Epithelial cell of esophagus (primary cell): ENCODE measurements at regions not wholly inside any gene's neighbourhood (a gene's known extent, or its start where the extent isn't known, plus 50 kb on each side); places are given as distances from the start of the nearest gene placed in this dataset.

Experiments used
- DNase-seq: peaks from one replicate; pipeline ENCODE4 v3.0.0; 2010; ENCODE audit warnings: low read depth
- H3K4me3 ChIP-seq: 2 replicates; pipeline ENCODE4 v1.5.1; 2011; ENCODE audit warnings: mild to moderate bottlenecking, low read length, control low read depth
- TF ChIP-seq, protein P1 (sequence below): IDR thresholded peaks from 2 replicates; pipeline ENCODE4 v1.5.1; 2011; ENCODE audit warnings: low read depth, mild to moderate bottlenecking, low read length, control low read depth, inconsistent platforms; ENCODE audit not compliant: insufficient read depth; ENCODE audit errors: missing control alignments

DNA sequence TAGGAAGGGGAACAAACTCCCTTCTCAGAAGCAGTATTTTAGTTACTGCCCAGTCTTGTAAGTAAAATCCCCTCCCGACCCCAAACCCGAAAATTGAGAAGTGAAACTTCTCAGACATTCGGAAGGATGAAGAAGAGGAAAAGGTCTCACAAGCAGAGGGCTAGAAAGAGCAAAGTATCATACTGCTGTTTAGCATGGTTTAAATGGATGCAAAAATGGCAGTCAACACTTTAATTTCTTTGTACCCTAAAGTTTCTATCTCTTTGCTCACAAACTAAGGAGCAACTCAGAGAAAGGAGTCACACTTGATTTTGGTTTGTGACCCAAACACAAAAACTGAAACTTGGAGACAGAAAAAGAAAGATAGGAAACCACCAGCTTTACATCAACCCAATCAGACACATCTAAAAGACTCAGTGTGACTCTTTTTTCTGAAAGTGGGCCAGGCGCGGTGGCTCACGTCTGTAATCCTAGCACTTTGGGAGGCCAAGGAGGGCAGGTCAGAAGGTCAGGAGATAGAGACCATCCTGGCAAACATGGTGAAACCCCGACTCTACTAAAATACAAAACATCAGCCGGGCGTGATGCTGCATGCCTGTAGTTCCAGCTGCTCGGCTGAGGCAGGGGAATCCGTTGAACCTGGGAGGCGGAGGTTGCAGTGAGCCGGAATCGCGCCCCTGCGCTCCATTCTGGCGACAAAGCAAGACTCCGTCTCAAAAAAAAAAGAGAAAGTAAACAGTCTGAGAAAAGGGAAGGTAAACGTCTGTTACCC, 63.2 kb upstream of the ATP11B start:
- peak; percentile 21 for DNase-seq
- TF ChIP-seq, protein P1, sequence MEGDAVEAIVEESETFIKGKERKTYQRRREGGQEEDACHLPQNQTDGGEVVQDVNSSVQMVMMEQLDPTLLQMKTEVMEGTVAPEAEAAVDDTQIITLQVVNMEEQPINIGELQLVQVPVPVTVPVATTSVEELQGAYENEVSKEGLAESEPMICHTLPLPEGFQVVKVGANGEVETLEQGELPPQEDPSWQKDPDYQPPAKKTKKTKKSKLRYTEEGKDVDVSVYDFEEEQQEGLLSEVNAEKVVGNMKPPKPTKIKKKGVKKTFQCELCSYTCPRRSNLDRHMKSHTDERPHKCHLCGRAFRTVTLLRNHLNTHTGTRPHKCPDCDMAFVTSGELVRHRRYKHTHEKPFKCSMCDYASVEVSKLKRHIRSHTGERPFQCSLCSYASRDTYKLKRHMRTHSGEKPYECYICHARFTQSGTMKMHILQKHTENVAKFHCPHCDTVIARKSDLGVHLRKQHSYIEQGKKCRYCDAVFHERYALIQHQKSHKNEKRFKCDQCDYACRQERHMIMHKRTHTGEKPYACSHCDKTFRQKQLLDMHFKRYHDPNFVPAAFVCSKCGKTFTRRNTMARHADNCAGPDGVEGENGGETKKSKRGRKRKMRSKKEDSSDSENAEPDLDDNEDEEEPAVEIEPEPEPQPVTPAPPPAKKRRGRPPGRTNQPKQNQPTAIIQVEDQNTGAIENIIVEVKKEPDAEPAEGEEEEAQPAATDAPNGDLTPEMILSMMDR = no peak
- no peak overlapping the region for H3K4me3 ChIP-seq

DNA sequence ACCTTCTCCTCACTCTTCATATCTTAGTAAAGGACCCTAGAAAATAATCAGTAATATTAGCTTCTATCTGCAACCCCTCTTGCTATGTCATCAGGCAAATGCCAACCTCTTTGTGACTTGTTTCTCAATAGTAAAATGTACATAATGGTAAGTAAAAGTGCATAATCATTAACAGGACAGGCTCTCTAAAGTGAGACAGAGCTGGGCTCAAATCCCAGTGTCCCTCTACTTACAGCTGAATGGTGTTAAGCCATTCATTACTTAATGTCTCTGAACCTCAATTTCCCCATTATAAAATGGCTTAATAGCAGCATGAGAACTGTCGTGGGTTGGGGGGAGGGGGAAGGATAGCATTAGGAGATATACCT, 62.6 kb upstream of the ATP11B start:
- DNase-seq = no peak
- no peak overlapping the region for H3K4me3 ChIP-seq
- TF ChIP-seq, protein P1 = no peak

DNA sequence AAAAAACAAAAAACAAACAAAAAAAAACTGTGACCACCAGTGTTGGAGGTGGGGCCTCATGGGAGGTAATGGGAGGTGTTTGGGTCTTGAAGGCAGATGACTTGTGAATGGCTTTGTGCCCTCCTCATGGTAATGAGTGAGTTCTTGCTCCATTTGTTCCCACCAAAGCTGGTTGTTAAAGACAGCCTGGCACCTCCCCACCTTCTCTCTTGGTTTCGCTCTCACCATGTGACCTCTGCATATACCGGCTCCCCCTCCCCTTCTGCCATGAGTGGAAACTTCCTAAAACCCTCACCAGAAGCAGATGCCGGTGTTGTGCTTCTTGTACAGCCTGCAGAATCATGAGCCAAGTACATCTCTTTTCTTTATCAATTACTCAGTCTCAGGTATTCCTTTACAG, 61.5 kb upstream of the ATP11B start:
- DNase-seq = no peak
- no peak overlapping the region for H3K4me3 ChIP-seq
- TF ChIP-seq, protein P1 = no peak

DNA sequence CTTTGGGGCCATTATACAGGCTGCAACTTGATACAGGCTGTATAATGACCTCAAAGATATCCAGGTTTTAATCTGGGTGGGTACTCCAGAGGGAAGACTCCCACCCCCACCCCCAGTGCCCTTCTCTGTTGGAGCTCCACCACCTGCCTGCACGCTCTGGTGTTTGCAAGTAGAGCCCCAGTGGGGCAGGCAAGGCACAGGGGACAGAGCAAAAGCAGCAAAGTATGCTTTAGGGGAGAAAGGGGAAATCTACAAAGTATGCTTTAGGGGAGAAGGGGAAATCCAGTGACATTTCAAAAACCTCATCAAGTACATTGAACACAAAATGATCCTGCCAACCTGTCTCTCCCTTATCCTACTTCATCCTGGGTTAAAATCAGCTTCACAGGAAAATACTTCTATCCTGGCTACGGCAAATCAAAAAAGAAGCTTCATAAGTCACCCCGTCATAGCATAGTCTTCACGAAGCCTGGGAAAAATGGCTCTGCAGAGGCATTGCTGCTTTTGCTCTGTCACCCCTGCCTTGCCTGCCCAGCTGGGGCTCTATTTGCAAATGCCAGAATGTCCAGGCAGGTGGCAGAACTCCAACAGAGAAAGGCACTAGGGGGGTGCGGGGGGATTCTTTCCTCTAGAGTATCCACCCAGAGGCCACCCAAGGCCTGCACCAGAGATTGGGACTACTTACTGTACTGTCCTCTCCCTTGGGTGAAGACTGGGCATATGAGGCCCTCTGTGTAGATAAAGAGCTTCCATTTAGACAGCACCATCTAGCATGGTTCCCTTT, 60.9 kb upstream of the ATP11B start:
- H3K4me3 ChIP-seq = no peak overlapping the region
- TF ChIP-seq, protein P1 = no peak

DNA sequence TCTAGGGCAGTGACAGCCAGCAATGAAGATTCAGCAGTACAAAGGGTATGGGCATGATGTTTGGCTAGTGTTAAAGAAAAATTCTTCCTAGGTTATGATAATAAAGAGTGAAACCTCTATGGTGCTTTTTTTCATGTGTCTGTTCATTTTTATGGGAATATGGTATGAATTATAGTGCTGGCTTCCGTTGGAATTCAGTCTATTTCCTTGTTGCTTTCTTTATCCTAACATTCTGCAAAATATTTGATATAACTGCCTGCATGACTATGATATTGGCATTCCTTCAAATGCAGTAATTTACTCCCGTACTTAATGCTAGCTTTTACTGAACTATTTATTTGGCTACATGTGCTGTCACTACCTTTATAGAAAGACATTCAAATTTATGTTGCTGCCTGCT, 57.6 kb upstream of the ATP11B start:
- TF ChIP-seq, protein P1 = no peak
- no peak for DNase-seq
- H3K4me3 ChIP-seq = no peak overlapping the region

More for the DNA sequence above, 60.9 kb upstream of the ATP11B start:
- no peak for DNase-seq

DNA sequence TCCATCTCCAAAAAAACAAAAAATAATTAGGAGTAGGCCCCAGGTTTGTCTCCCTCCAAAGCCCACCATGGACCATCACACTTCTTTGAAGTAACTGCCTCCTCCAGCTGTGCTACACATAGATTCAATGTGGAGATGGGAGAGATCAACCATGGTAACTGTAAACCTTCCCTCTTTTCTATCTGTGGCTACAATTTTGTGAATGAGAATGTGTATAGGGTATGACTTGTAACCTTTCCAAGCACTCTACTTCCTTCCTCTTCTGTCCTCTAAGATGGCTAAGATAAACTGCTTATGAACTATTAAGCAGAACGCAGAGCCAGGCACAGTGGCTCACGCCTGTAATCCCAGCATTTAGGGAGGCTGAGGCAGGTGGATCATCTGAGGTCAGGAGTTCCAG, 55.5 kb upstream of the ATP11B start:
- no peak overlapping the region for H3K4me3 ChIP-seq
- TF ChIP-seq, protein P1 = no peak
- DNase-seq = no peak
